ENCODE measurements at regions not wholly inside any gene's neighbourhood (a gene's known extent, or its start where the extent isn't known, plus 50 kb on each side); places are given as distances from the start of the nearest gene placed in this dataset.
A peak's percentile ranks its signal among the peaks of the same experiment; 100 is the strongest.
"Not testable (repeated sequence)": the region's sequence is repeated elsewhere in the genome, so short reads cannot be mapped to it uniquely, and the experiment has no call there.

DNA sequence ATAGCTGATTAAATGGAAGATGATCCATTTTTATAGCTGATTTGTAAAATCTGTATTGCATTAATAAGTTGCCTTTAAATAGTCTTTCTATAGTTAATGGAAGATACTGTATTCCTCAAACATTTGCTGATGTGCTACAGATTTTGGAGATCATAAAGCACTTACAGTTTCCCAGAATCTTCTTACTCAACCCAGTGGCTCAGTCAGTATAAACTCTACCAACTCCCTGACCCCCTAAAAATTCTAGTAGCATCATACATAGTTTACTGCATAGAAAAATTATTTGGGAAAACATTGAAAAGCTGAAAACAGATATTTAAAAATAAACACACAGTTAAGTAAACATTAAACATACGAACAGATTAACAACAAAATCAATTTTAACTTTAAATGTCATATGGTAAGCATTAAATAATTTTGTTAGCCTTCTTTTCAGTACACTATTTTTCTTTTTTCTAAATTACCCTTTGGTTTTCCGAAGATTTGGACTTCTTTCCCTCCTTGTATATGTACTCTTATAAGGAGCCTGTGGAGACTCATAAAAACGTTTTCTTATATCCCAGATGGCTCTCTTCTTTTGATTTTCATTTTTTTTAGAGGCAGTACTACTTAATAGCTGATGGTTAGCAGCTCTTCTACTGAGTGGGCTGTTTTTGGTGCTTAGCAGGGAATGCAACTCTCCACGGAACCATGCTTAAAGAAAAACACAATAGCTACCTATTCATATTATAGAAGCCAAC is 62.7 kb upstream of the BMP5 start:
- H3K4me3 ChIP-seq (ENCODE audit: low read depth, low read length), result no peak overlapping the region
- TF ChIP-seq, protein P1, sequence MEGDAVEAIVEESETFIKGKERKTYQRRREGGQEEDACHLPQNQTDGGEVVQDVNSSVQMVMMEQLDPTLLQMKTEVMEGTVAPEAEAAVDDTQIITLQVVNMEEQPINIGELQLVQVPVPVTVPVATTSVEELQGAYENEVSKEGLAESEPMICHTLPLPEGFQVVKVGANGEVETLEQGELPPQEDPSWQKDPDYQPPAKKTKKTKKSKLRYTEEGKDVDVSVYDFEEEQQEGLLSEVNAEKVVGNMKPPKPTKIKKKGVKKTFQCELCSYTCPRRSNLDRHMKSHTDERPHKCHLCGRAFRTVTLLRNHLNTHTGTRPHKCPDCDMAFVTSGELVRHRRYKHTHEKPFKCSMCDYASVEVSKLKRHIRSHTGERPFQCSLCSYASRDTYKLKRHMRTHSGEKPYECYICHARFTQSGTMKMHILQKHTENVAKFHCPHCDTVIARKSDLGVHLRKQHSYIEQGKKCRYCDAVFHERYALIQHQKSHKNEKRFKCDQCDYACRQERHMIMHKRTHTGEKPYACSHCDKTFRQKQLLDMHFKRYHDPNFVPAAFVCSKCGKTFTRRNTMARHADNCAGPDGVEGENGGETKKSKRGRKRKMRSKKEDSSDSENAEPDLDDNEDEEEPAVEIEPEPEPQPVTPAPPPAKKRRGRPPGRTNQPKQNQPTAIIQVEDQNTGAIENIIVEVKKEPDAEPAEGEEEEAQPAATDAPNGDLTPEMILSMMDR (IDR thresholded peaks at IDR 0.05; ENCODE audit: insufficient read depth, low read depth, low read length), result no peak
- DNase-seq (ENCODE audit: low read depth), result no peak
- no peaks in the 10 kb centered on the region; the same call in 1 of the 2 replicates for H3K27me3 ChIP-seq (ENCODE audit: control insufficient read depth, insufficient read depth, low read length)
- POLR2A ChIA-PET, result no interaction called here
- no peaks in the 10 kb centered on the region for H3K36me3 ChIP-seq (ENCODE audit: control insufficient read depth, insufficient read depth, low read length)
- CTCF ChIA-PET, result interaction anchor here (0.5 to 1.2 kb wide), 3 partner anchors 16 to 486 kb away, joined by 3 to 4 read pairs (median 4); no protein-coding TSS in a partner anchor

DNA sequence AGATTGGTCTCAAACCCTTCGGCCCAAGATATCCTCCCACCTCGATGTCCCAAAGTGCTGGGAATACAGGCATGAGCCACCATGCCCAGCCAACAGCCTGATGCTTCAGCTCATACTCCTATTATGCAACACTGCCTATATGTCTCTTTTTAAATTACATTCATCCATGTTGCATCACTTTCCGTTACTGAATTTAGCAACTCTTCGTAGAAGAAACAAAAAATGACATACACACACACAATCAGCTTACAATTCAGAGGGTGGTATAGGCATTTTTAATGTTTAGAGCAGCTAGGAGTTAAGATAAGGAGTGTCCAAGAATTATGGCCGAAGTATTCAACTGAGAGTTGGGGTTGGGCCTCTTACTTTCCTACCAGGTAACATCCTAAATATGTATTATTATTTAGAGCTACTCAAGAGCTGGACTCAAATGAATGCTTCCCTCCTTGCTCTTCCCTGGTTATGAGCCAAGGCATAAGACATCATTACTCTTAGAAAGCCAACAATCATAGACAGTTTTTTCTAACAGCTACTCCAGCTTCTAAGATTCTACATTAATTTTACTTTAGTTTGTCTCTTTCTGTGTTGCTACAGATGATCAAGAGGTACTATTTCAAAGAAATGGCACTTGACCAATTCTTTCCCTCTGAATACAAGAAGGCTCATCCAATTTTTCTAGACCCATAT is 62.0 kb upstream of the BMP5 start:
- no peaks in the 10 kb centered on the region; the same call in 1 of the 2 replicates for H3K27me3 ChIP-seq (ENCODE audit: control insufficient read depth, insufficient read depth, low read length)
- CTCF ChIA-PET, result interaction anchor here (1.2 kb wide), 2 partner anchors 17 to 320 kb away, joined by 4 read pairs; no protein-coding TSS in a partner anchor
- no peak overlapping the region for H3K4me3 ChIP-seq (ENCODE audit: low read depth, low read length)
- no peak for DNase-seq (ENCODE audit: low read depth)
- H3K36me3 ChIP-seq (ENCODE audit: control insufficient read depth, insufficient read depth, low read length), result no peaks in the 10 kb centered on the region
- POLR2A ChIA-PET, result no interaction called here
- TF ChIP-seq, protein P1 (IDR thresholded peaks at IDR 0.05; ENCODE audit: insufficient read depth, low read depth, low read length), result no peak

DNA sequence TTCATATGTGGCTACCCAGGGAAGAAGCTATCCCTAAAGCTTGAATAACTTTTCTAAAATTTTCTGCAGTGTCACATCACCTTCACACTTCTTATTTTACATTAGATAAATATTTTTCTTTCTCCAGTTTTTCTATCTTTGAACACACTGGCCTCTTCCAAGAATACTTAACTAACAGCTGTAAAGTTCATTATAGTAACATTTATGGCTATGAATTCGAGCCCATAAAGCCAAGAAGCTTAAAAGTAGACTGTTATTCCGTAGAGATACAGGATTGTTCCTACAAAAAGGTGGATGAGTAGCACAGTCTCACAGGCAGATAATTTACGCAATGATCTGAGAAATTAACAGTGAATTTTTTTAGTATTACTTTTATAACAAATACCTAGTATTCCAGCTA is 55.7 kb upstream of the BMP5 start:
- ChIA-PET CTCF (interaction anchor here (1.1 kb wide), 1 partner anchor 21 kb away, joined by 5 read pairs; no protein-coding TSS in a partner anchor), POLR2A (no interaction called here)
- no peaks in the 10 kb centered on the region for H3K27me3 ChIP-seq (ENCODE audit: control insufficient read depth, insufficient read depth, low read length)
- H3K36me3 ChIP-seq (ENCODE audit: control insufficient read depth, insufficient read depth, low read length), result no peaks in the 10 kb centered on the region
- H3K4me3 ChIP-seq (ENCODE audit: low read depth, low read length), result no peak overlapping the region
- no peak for DNase-seq (ENCODE audit: low read depth)
- TF ChIP-seq, protein P1 (IDR thresholded peaks at IDR 0.05; ENCODE audit: insufficient read depth, low read depth, low read length), result no peak

DNA sequence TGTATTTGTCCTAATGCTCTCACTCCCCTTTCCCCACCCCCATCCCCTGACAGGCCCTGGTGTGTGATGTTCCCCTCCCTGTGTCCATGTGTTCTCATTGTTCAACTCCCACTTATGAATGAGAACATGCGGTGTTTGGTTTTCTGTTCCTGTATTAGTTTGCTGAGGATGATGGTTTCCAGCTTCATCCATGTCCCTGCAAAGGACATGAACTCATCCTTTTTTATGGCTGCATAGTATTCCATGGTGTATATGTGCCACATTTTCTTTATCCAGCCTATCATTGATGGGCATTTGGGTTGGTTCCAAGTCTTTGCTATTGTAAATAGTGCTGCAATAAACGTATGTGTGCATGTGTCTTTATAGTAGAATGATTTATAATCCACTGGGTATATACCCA is 52.3 kb upstream of the BMP5 start:
- CTCF ChIA-PET; H3K4me3 ChIP-seq (ENCODE audit: low read depth, low read length); H3K36me3 ChIP-seq (ENCODE audit: control insufficient read depth, insufficient read depth, low read length); H3K27me3 ChIP-seq (ENCODE audit: control insufficient read depth, insufficient read depth, low read length); DNase-seq (ENCODE audit: low read depth); POLR2A ChIA-PET: not testable (repeated sequence)

DNA sequence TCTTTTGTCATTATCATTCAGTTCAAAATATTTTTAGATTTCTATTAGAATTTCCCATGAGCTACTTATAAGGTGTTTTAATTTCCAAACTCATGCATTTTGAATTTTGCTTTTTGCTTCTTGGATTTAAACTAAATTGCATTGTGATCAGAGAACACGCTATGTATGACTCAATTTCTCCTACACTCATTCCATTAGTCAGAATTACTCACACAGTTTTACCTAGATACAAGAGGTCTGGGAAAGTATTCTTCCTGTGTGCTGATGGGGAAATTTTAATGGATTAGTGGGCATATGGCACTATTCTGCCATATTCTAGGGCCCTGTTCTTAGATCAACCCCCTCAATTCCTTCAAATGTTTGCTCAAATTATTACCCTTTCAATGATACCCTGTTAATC is 49.9 kb upstream of the BMP5 start:
- peak; percentile 59 for DNase-seq (ENCODE audit: low read depth)
- POLR2A ChIA-PET, result no interaction called here
- CTCF ChIA-PET, result interaction anchor here (0.7 kb wide), 1 partner anchor 466 kb away, joined by 3 read pairs; no protein-coding TSS in a partner anchor
- TF ChIP-seq, protein P1 (IDR thresholded peaks at IDR 0.05; ENCODE audit: insufficient read depth, low read depth, low read length), result no peak
- no peak overlapping the region for H3K4me3 ChIP-seq (ENCODE audit: low read depth, low read length)
- no peaks in the 10 kb centered on the region for H3K36me3 ChIP-seq (ENCODE audit: control insufficient read depth, insufficient read depth, low read length)
- no peaks in the 10 kb centered on the region for H3K27me3 ChIP-seq (ENCODE audit: control insufficient read depth, insufficient read depth, low read length)

Data from BJ (cell line).